K562 (cell line): ENCODE measurements at regions not wholly inside any gene's neighbourhood (a gene's known extent, or its start where the extent isn't known, plus 50 kb on each side); places are given as distances from the start of the nearest gene placed in this dataset.

Experiments used
- ATAC-seq: fragments of 200-7000 bp; cut with Tn5 transposase; 3 replicates; pipeline ENCODE4 v1.9.1; 2020; ENCODE audit warnings: moderate library complexity
- BruUV-seq: library from RNA; stranded (reverse); fragments of 400-500 nt; replicated peaks from 2 replicates; lab custom pipeline; 2021; lab: Mats Ljungman, UMichigan
- CTCF ChIA-PET: fragments of 300-600 bp; formaldehyde crosslinking; extraction: SDS; loops from one replicate; lab custom pipeline; 2021; ENCODE audit warnings: low intra/inter-chr PET ratio; lab: Yijun Ruan, JAX
- POLR2A ChIA-PET: fragments of 300-600, 350-650 bp; sonication (Branson Sonifier 250); formaldehyde crosslinking; extraction: SDS; loops from one replicate; lab custom pipeline; 2021; ENCODE audit warnings: antibody characterized with exemption, inconsistent platforms; lab: Yijun Ruan, JAX
- DNase-seq, 4 experiments: peaks; one replicate each; pipeline versions ENCODE4 v3.0.0 to v3.0.0-alpha.2; 2011 to 2018; ENCODE audit warnings: low spot score in 3 of 4, mixed read lengths in 3 of 4; ENCODE audit errors: extremely low read depth in 1 of 4
- FAIRE-seq: peaks from 2 replicates; lab custom pipeline; 2011; peaks lifted over from hg19 to GRCh38; lab: Jason Lieb, UNC
- H2AFZ ChIP-seq: 2 replicates; pipeline ENCODE4 v1.6.0; 2011; ENCODE audit warnings: low read depth, low read length, control low read depth, inconsistent platforms
- H3K27ac ChIP-seq: fragments of 200-600 bp; 3 replicates; pipeline ENCODE4 v1.8.0; 2011; ENCODE audit warnings: low read depth, mild to moderate bottlenecking, control low read depth, inconsistent platforms, low read length, moderate library complexity, mixed read lengths; ENCODE audit errors: extremely low read depth
- H3K27me3 ChIP-seq, 2 experiments: fragments of 300-600 bp in 1 of 2; 2 replicates in 1 of 2; 3 replicates in 1 of 2; pipeline versions ENCODE4 v1.6.0 to v1.8.0; 2011; ENCODE audit warnings: inconsistent platforms in 2 of 2, low read length in 2 of 2, mild to moderate bottlenecking in 1 of 2, mixed read lengths in 1 of 2, moderate library complexity in 1 of 2; ENCODE audit not compliant: control insufficient read depth in 2 of 2, insufficient read depth in 2 of 2
- H3K36me3 ChIP-seq: fragments of 300-600 bp; 3 replicates; pipeline ENCODE4 v1.8.0; 2011; ENCODE audit warnings: mild to moderate bottlenecking, low read length, inconsistent platforms; ENCODE audit not compliant: control insufficient read depth, insufficient read depth
- H3K4me1 ChIP-seq, 2 experiments: fragments of 200-600 bp in 1 of 2; replicated peaks in 1 of 2; 2 replicates in 1 of 2; 3 replicates in 1 of 2; pipeline versions ENCODE4 v1.5.1 to v1.8.0; 2011; ENCODE audit warnings: inconsistent platforms in 2 of 2, low read length in 2 of 2, mild to moderate bottlenecking in 1 of 2, mixed read lengths in 1 of 2, moderate library complexity in 1 of 2; ENCODE audit not compliant: control insufficient read depth in 2 of 2, insufficient read depth in 2 of 2
- H3K4me2 ChIP-seq: 2 replicates; pipeline ENCODE4 v1.6.1; 2011; ENCODE audit warnings: low read length, control low read depth, inconsistent platforms, mixed read lengths; ENCODE audit not compliant: insufficient read depth
- H3K4me3 ChIP-seq: fragments of 200-600 bp; sonication (generic), shearing (Covaris generic); 2 replicates; pipeline ENCODE4 v1.5.1; 2016; ENCODE audit warnings: control low read depth, inconsistent platforms
- H3K79me2 ChIP-seq: fragments of 200-600 bp; 3 replicates; pipeline ENCODE4 v1.8.0; 2011; ENCODE audit warnings: low read length, inconsistent platforms; ENCODE audit not compliant: control insufficient read depth, insufficient read depth
- H3K9ac ChIP-seq, 2 experiments: 2 replicates each; pipeline versions ENCODE4 v1.6.0 to v1.6.1; 2011; ENCODE audit warnings: low read depth in 2 of 2, low read length in 2 of 2, control low read depth in 1 of 2, inconsistent platforms in 1 of 2, mild to moderate bottlenecking in 1 of 2, mixed read lengths in 1 of 2; ENCODE audit not compliant: insufficient read depth in 1 of 2
- H3K9me1 ChIP-seq: one replicate; pipeline ENCODE4 v1.6.0; 2011; ENCODE audit warnings: inconsistent platforms, mild to moderate bottlenecking, low read length, moderate library complexity; ENCODE audit not compliant: control insufficient read depth, insufficient read depth
- H3K9me3 ChIP-seq: replicated peaks from 2 replicates; pipeline ENCODE4 v1.5.1; 2011; ENCODE audit warnings: low read depth, low read length, inconsistent platforms; ENCODE audit not compliant: control insufficient read depth, insufficient read depth
- H4K20me1 ChIP-seq: replicated peaks from 2 replicates; pipeline ENCODE4 v1.6.1; 2011; ENCODE audit warnings: low read length, inconsistent platforms, mixed read lengths; ENCODE audit not compliant: control insufficient read depth, insufficient read depth
- ARHGAP35 ChIP-seq: fragments of 450-650 bp; IDR thresholded peaks from 2 replicates; pipeline ENCODE4 v1.6.1; 2018; ENCODE audit not compliant: partially characterized antibody
- BACH1 ChIP-seq: fragments of 200-800 bp; sonication (Bioruptor generic); IDR thresholded peaks from 2 replicates; pipeline ENCODE4 v1.6.1; 2016; ENCODE audit warnings: missing genetic modification characterization, missing compliant biosample characterization
- BRCA1 ChIP-seq, 2 experiments: fragments of 450-650 bp in 1 of 2; sonication (generic) in 1 of 2; formaldehyde crosslinking in 1 of 2; IDR thresholded peaks; 2 replicates each; pipeline versions ENCODE4 v1.5.0 to v1.6.1; 2017 to 2020; ENCODE audit warnings: mild to moderate bottlenecking in 1 of 2, missing genetic modification reagents in 1 of 2
- HMGN3 ChIP-seq: IDR thresholded peaks from 2 replicates; pipeline ENCODE4 v1.6.1; 2011; ENCODE audit warnings: borderline replicate concordance, low read depth, mild to moderate bottlenecking, mixed read lengths, low read length; ENCODE audit not compliant: insufficient read length; ENCODE audit errors: extremely low read depth
- MTA1 ChIP-seq: fragments of 450-650 bp; IDR thresholded peaks from 2 replicates; pipeline ENCODE4 v1.6.1; 2017; ENCODE audit warnings: borderline replicate concordance
- PHF20 ChIP-seq: fragments of 450-650 bp; IDR thresholded peaks from 2 replicates; pipeline ENCODE4 v1.6.1; 2018; ENCODE audit not compliant: partially characterized antibody
- RHOXF2B ChIP-seq: fragments of 250-450 bp; sonication (Bioruptor Pico); conservative IDR thresholded peaks from 2 replicates; pipeline ENCODE4 v1.5.1; 2021
- RNF2 ChIP-seq: sonication (generic); IDR thresholded peaks from 2 replicates; pipeline ENCODE4 v1.6.1; 2016
- SIX5 ChIP-seq, 2 experiments: IDR thresholded peaks; 2 replicates each; pipeline ENCODE4 v1.6.1; 2011; ENCODE audit warnings: low read length in 2 of 2, borderline replicate concordance in 1 of 2, low read depth in 1 of 2, mild to moderate bottlenecking in 1 of 2, moderate library complexity in 1 of 2; ENCODE audit not compliant: insufficient read depth in 1 of 2
- SRSF3 ChIP-seq: fragments of 200-400 bp; formaldehyde crosslinking; IDR thresholded peaks from 2 replicates; pipeline ENCODE4 v1.6.1; 2016; ENCODE audit warnings: mild to moderate bottlenecking, low read length, moderate library complexity; ENCODE audit not compliant: insufficient read depth
- TBP ChIP-seq: optimal IDR thresholded peaks from 2 replicates; pipeline ENCODE3; 2011; ENCODE audit warnings: low read depth, low read length, improper control_type of control experiment
- U2AF1 ChIP-seq: fragments of 200-400 bp; formaldehyde crosslinking; optimal IDR thresholded peaks from 2 replicates; pipeline ENCODE3; 2017; ENCODE audit warnings: mild to moderate bottlenecking, low read depth, low read length, moderate library complexity
- ZNF140 ChIP-seq: fragments of 250-450 bp; sonication (Bioruptor Pico); IDR thresholded peaks from 2 replicates; pipeline ENCODE4 v1.8.0; 2021; ENCODE audit warnings: moderate library complexity, mild to moderate bottlenecking, inconsistent platforms
- ZNF146 ChIP-seq: IDR thresholded peaks from one replicate; pipeline ENCODE4 v1.6.1; 2018; ENCODE audit warnings: missing compliant biosample characterization; ENCODE audit not compliant: unreplicated experiment
- ZNF76 ChIP-seq: fragments of 250-450 bp; sonication (Bioruptor Pico); IDR thresholded peaks from 2 replicates; pipeline ENCODE4 v1.4.0; 2020; ENCODE audit warnings: mild to moderate bottlenecking, moderate library complexity, borderline replicate concordance
- WGBS: fragments of 100-300 bp; shearing (Covaris generic); methylation state at CpG from one replicate; pipeline ENCODE4 v1.1.6; 2016; ENCODE audit warnings: low coverage, mixed read lengths; ENCODE audit not compliant: insufficient coverage; ENCODE audit errors: missing lambda C conversion rate; 5-methylcytosine and 5-hydroxymethylcytosine counted together
- in situ Hi-C: fragments of 300-500 bp; cut with MboI; formaldehyde crosslinking; loops from 4 replicates; pipeline ENCODE4 v1.15.0; 2018; ENCODE audit warnings: inconsistent platforms, mixed read lengths
- intact Hi-C: fragments of 100-400 bp; cut with micrococcal nuclease; formaldehyde crosslinking; loops from 2 replicates; pipeline ENCODE4 v1.14.2; 2022
- TF ChIP-seq, protein P1 (sequence below): IDR thresholded peaks from 3 replicates; pipeline ENCODE4 v1.6.1; 2011; ENCODE audit warnings: borderline replicate concordance, mild to moderate bottlenecking; ENCODE audit not compliant: insufficient read length, insufficient read depth
- TF ChIP-seq, protein P2 (sequence below): fragments of 450-650 bp; IDR thresholded peaks from 2 replicates; pipeline ENCODE4 v1.6.1; 2016; ENCODE audit warnings: mild to moderate bottlenecking
- TF ChIP-seq, protein P3 (sequence below): sonication (generic); formaldehyde crosslinking; IDR thresholded peaks from 2 replicates; pipeline ENCODE4 v1.8.1; 2022; ENCODE audit warnings: missing genetic modification reagents

DNA sequence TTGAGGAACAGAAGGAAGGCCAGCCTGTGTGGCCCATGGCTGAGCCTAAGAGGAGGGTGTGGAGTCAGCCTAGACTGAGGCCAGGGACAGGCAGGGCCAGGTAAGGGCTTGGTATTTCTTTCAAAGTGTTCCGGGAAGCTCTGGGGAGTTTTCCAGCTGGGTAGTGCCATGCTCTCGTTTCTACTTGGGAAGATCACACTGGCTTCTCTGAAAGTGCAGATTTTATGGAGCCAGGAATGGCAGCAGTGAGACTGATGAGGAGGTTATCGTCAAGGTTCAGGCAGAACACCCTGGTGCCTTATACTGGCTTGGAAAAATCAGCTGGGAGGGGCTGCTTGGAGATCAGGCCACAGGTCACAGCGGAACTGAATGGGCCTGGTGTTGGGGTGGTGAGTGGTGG is 245.1 kb downstream of the SOX11 start:
- DNase-seq (no peak), FAIRE-seq (no peak), ATAC-seq (no peak)
- Histone ChIP-seq H3K4me3 (no peak overlapping the region), H3K36me3 (no peaks in the 10 kb centered on the region), H4K20me1 (no peaks in the 10 kb centered on the region), H2AFZ (no peak overlapping the region), H3K9ac (no peak overlapping the region), H3K4me2 (no peak overlapping the region), H3K27me3 (no peaks in the 10 kb centered on the region), H3K9me1 (no peaks in the 10 kb centered on the region), H3K27ac (no peak overlapping the region), H3K9me3 (no peaks in the 10 kb centered on the region), H3K79me2 (no peaks in the 10 kb centered on the region), H3K4me1 (no peaks in the 10 kb centered on the region)
- ChIA-PET POLR2A (no interaction called here), CTCF (no interaction called here)
- in situ Hi-C loops: no loop called here
- intact Hi-C loops: no loop called here
- WGBS: 2% methylated on average over 4 of the region's 4 CpGs
- TF ChIP-seq BRCA1 (IDR thresholded peaks at IDR 0.05): no peak
- no peak for TF ChIP-seq BRCA1 (CRISPR knock-in tag; IDR thresholded peaks at IDR 0.05)
- TF ChIP-seq MTA1: no peak
- TF ChIP-seq TBP: no peak
- TF ChIP-seq, protein P1, sequence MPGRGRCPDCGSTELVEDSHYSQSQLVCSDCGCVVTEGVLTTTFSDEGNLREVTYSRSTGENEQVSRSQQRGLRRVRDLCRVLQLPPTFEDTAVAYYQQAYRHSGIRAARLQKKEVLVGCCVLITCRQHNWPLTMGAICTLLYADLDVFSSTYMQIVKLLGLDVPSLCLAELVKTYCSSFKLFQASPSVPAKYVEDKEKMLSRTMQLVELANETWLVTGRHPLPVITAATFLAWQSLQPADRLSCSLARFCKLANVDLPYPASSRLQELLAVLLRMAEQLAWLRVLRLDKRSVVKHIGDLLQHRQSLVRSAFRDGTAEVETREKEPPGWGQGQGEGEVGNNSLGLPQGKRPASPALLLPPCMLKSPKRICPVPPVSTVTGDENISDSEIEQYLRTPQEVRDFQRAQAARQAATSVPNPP: no peak
- no peak for TF ChIP-seq ZNF76
- no peak for TF ChIP-seq BACH1 (tag)
- no peak for TF ChIP-seq ARHGAP35
- TF ChIP-seq ZNF140: no peak
- no peak for TF ChIP-seq U2AF1
- TF ChIP-seq RHOXF2B (CRISPR knock-in tag): no peak
- TF ChIP-seq HMGN3: no peak
- TF ChIP-seq, protein P2, sequence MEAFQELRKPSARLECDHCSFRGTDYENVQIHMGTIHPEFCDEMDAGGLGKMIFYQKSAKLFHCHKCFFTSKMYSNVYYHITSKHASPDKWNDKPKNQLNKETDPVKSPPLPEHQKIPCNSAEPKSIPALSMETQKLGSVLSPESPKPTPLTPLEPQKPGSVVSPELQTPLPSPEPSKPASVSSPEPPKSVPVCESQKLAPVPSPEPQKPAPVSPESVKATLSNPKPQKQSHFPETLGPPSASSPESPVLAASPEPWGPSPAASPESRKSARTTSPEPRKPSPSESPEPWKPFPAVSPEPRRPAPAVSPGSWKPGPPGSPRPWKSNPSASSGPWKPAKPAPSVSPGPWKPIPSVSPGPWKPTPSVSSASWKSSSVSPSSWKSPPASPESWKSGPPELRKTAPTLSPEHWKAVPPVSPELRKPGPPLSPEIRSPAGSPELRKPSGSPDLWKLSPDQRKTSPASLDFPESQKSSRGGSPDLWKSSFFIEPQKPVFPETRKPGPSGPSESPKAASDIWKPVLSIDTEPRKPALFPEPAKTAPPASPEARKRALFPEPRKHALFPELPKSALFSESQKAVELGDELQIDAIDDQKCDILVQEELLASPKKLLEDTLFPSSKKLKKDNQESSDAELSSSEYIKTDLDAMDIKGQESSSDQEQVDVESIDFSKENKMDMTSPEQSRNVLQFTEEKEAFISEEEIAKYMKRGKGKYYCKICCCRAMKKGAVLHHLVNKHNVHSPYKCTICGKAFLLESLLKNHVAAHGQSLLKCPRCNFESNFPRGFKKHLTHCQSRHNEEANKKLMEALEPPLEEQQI: no peak
- no peak for TF ChIP-seq RNF2
- no peak for TF ChIP-seq SIX5 (IDR thresholded peaks at IDR 0.05; ENCODE audit: borderline replicate concordance in 1 of 2, insufficient read depth in 1 of 2, low read depth in 1 of 2, low read length in 2 of 2)
- no peak for TF ChIP-seq ZNF146
- TF ChIP-seq, protein P3, sequence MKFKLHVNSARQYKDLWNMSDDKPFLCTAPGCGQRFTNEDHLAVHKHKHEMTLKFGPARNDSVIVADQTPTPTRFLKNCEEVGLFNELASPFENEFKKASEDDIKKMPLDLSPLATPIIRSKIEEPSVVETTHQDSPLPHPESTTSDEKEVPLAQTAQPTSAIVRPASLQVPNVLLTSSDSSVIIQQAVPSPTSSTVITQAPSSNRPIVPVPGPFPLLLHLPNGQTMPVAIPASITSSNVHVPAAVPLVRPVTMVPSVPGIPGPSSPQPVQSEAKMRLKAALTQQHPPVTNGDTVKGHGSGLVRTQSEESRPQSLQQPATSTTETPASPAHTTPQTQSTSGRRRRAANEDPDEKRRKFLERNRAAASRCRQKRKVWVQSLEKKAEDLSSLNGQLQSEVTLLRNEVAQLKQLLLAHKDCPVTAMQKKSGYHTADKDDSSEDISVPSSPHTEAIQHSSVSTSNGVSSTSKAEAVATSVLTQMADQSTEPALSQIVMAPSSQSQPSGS (CRISPR knock-in tag): no peak
- TF ChIP-seq PHF20: no peak
- no peak for TF ChIP-seq SRSF3
- BruUV-seq: no TSS peak
